DOHH2 (cell line): ENCODE measurements at regions not wholly inside any gene's neighbourhood (a gene's known extent, or its start where the extent isn't known, plus 50 kb on each side); places are given as distances from the start of the nearest gene placed in this dataset.
A peak's percentile ranks its signal among the peaks of the same experiment; 100 is the strongest.

Experiments used
- EZH2phosphoT487 ChIP-seq: fragments of 200-600 bp; sonication (generic); IDR thresholded peaks from 2 replicates; pipeline ENCODE4 v1.6.1; 2017; ENCODE audit warnings: borderline replicate concordance, mild to moderate bottlenecking, antibody characterized with exemption, low read length, moderate library complexity, mixed read lengths
- TF ChIP-seq, protein P1 (sequence below): fragments of 200-600 bp; sonication (generic); IDR thresholded peaks from one replicate; pipeline ENCODE4 v1.5.1; 2014; ENCODE audit warnings: antibody characterized with exemption, mild to moderate bottlenecking, low read depth, low read length; ENCODE audit not compliant: poor library complexity, severe bottlenecking

DNA sequence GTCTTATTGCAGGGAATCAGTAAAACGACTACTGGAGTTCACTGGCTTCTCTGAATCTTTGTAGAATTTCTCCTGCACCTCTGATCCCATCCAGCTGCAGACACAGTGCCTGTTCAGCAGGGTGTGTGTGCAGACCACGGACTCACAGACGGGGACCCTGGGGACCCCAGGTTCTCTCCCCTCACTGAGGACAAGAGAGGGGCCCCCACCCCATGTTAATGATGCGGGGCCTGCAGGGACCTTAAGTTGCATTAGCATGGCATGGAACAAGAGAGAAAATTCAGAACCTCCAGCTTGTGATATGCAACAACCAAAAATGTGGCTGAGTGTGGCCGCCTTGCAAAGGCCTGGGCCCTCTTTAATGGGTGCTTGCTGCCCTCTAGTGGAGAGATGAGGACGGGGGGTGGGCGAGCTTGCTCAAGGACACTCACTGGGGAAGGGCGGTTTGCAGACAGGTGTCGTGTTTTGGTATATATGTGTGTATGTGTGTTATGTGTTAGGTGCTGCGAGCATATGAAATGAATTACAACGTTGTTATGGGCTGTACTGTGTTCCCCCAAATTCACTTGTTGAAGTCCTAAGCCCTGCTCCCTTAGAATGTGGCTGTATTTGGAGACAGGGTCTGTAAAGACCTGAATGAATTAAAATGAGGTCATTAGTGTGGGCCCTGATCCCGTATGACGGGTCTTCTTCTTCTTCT is 84.4 kb upstream of the SEPTIN5 start:
- TF ChIP-seq, protein P1, sequence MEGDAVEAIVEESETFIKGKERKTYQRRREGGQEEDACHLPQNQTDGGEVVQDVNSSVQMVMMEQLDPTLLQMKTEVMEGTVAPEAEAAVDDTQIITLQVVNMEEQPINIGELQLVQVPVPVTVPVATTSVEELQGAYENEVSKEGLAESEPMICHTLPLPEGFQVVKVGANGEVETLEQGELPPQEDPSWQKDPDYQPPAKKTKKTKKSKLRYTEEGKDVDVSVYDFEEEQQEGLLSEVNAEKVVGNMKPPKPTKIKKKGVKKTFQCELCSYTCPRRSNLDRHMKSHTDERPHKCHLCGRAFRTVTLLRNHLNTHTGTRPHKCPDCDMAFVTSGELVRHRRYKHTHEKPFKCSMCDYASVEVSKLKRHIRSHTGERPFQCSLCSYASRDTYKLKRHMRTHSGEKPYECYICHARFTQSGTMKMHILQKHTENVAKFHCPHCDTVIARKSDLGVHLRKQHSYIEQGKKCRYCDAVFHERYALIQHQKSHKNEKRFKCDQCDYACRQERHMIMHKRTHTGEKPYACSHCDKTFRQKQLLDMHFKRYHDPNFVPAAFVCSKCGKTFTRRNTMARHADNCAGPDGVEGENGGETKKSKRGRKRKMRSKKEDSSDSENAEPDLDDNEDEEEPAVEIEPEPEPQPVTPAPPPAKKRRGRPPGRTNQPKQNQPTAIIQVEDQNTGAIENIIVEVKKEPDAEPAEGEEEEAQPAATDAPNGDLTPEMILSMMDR = peak; percentile 95
- no peak for TF ChIP-seq EZH2phosphoT487
